Stimulated activated CD8-positive, alpha-beta memory T cell treated with anti-CD3 and anti-CD28 coated beads, Interleukin-12 subunit alpha, Interleukin-12 subunit beta, amount 100 ng/mL, for 4 hours (primary cell): ENCODE measurements at regions not wholly inside any gene's neighbourhood (a gene's known extent, or its start where the extent isn't known, plus 50 kb on each side); places are given as distances from the start of the nearest gene placed in this dataset.
"Not testable (repeated sequence)": the region's sequence is repeated elsewhere in the genome, so short reads cannot be mapped to it uniquely, and the experiment has no call there.

ENCODE experiments used
- DNase-seq: peaks from one replicate; pipeline ENCODE4 v3.0.0-alpha.2; 2020; ENCODE audit warnings: low read depth

GRCh38 chr14:106530423-106531107, 1004.2 kb downstream of the TMEM121 start:
- DNase-seq: no peak

GRCh38 chr14:106537597-106537996, 1011.2 kb downstream of the TMEM121 start:
- DNase-seq: not testable (repeated sequence)

- DNase-seq: no peak
These were observed 1011.8 kb downstream of the TMEM121 start for GRCh38 chr14:106538201-106538600.

GRCh38 chr14:106547735-106548434, 1021.5 kb downstream of the TMEM121 start:
- DNase-seq: no peak

- no peak for DNase-seq
These were observed 1022.7 kb downstream of the TMEM121 start for GRCh38 chr14:106549064-106549463.

- no peak for DNase-seq
These were observed 1024.9 kb downstream of the TMEM121 start for GRCh38 chr14:106551265-106551664.

GRCh38 chr14:106556211-106556610, 1029.8 kb downstream of the TMEM121 start:
- not testable (repeated sequence) for DNase-seq

- peak; percentile 39 for DNase-seq
These were observed 1030.4 kb downstream of the TMEM121 start for GRCh38 chr14:106556665-106557289.

- no peak for DNase-seq
These were observed 1036.1 kb downstream of the TMEM121 start for GRCh38 chr14:106562451-106562850.

GRCh38 chr14:106564058-106564643, 1037.8 kb downstream of the TMEM121 start:
- DNase-seq: peak; percentile 28

- no peak for DNase-seq
These were observed 1052.1 kb downstream of the TMEM121 start for GRCh38 chr14:106578481-106578880.

- no peak for DNase-seq
These were observed 1052.7 kb downstream of the TMEM121 start for GRCh38 chr14:106579084-106579483.

GRCh38 chr14:106585692-106586091, 1059.3 kb downstream of the TMEM121 start:
- DNase-seq: no peak

- DNase-seq: peak; percentile 24
These were observed 1059.8 kb downstream of the TMEM121 start for GRCh38 chr14:106586098-106586704.

- not testable (repeated sequence) for DNase-seq
These were observed 1065.2 kb downstream of the TMEM121 start for GRCh38 chr14:106591539-106591938.

GRCh38 chr14:106592115-106592852, 1065.9 kb downstream of the TMEM121 start:
- not testable (repeated sequence) for DNase-seq

- no peak for DNase-seq
These were observed 1072.8 kb downstream of the TMEM121 start for GRCh38 chr14:106599209-106599608.

- peak; percentile 63 for DNase-seq
These were observed 1079.4 kb downstream of the TMEM121 start for GRCh38 chr14:106605548-106606448.

- DNase-seq: no peak
These were observed 1080.6 kb downstream of the TMEM121 start for GRCh38 chr14:106606936-106607335.

- no peak for DNase-seq
These were observed 1084.3 kb downstream of the TMEM121 start for GRCh38 chr14:106610691-106611090.
